Upper lobe of left lung (tissue), 4 donors: ENCODE measurements at regions not wholly inside any gene's neighbourhood (a gene's known extent, or its start where the extent isn't known, plus 50 kb on each side); places are given as distances from the start of the nearest gene placed in this dataset.

Source experiments
- POLR2A ChIP-seq, 4 donors: fragments of 450-650 bp; IDR thresholded peaks; one replicate each; pipeline ENCODE4 v1.5.1; 2016 to 2017; ENCODE audit warnings: antibody characterized with exemption in 4 of 4, mild to moderate bottlenecking in 2 of 4
- POLR2AphosphoS5 ChIP-seq, 2 donors: sonication (generic); formaldehyde crosslinking; IDR thresholded peaks; one replicate each; pipeline ENCODE4 v1.5.1; 2017; ENCODE audit warnings: antibody characterized with exemption in 2 of 2
- TF ChIP-seq, protein P1 (sequence below), 6 experiments: fragments of 450-650 bp in 4 of 6; fragments of 200-600 bp in 2 of 6; sonication (generic) in 2 of 6; IDR thresholded peaks; one replicate each; pipeline ENCODE4 v1.5.1; 2016 to 2019; ENCODE audit warnings: antibody characterized with exemption in 6 of 6

DNA sequence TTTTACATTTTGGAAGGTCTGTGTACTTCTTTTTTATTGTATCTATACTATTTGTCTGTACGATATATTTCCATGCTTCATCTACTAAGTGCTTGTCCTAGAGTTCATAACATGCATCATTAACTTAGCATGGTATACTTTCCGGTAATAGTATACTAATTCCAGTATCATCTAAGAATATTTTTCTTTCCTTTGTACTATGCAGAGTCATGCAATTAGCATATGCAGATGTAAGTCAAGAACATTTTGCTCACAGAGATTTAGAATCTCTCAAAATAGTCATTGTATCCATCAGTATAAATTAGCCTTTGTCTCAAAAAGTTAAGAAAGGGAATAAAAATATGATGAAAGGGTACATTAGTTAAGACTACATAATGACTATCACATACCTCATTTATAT, 770.4 kb upstream of the GRAMD2B start:
- TF ChIP-seq, protein P1, sequence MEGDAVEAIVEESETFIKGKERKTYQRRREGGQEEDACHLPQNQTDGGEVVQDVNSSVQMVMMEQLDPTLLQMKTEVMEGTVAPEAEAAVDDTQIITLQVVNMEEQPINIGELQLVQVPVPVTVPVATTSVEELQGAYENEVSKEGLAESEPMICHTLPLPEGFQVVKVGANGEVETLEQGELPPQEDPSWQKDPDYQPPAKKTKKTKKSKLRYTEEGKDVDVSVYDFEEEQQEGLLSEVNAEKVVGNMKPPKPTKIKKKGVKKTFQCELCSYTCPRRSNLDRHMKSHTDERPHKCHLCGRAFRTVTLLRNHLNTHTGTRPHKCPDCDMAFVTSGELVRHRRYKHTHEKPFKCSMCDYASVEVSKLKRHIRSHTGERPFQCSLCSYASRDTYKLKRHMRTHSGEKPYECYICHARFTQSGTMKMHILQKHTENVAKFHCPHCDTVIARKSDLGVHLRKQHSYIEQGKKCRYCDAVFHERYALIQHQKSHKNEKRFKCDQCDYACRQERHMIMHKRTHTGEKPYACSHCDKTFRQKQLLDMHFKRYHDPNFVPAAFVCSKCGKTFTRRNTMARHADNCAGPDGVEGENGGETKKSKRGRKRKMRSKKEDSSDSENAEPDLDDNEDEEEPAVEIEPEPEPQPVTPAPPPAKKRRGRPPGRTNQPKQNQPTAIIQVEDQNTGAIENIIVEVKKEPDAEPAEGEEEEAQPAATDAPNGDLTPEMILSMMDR (IDR thresholded peaks at IDR 0.05): no peak
- TF ChIP-seq POLR2AphosphoS5 (IDR thresholded peaks at IDR 0.05): no peak
- no peak for TF ChIP-seq POLR2A (IDR thresholded peaks at IDR 0.05)
